HFF-Myc (cell line): ENCODE measurements at regions not wholly inside any gene's neighbourhood (a gene's known extent, or its start where the extent isn't known, plus 50 kb on each side); places are given as distances from the start of the nearest gene placed in this dataset.
"Not testable (repeated sequence)": the region's sequence is repeated elsewhere in the genome, so short reads cannot be mapped to it uniquely, and the experiment has no call there.

Experiments
- DNase-seq: peaks from one replicate; pipeline ENCODE4 v3.0.0-alpha.2; 2011; ENCODE audit warnings: low read depth; ENCODE audit errors: extremely low read depth
- H3K4me3 ChIP-seq: replicated peaks from 2 replicates; pipeline ENCODE4 v1.5.1; 2011; ENCODE audit warnings: low read depth, mild to moderate bottlenecking, control low read depth, low read length
- CTCF ChIP-seq: IDR thresholded peaks from 2 replicates; pipeline ENCODE4 v1.5.1; 2012; ENCODE audit warnings: mild to moderate bottlenecking, low read depth, low read length, control low read depth; ENCODE audit errors: missing control alignments

GRCh38 chr2:176935543-176936102, 277.0 kb upstream of the HNRNPA3 start:
- H3K4me3 ChIP-seq: no peak overlapping the region
- DNase-seq: no peak
- no peak for TF ChIP-seq CTCF

- no peak overlapping the region for H3K4me3 ChIP-seq
- no peak for DNase-seq
Measured at GRCh38 chr2:176936410-176936809, 276.2 kb upstream of the HNRNPA3 start.

GRCh38 chr2:176944998-176945397, 267.6 kb upstream of the HNRNPA3 start:
- no peak for TF ChIP-seq CTCF

More at GRCh38 chr2:176936410-176936809, 276.2 kb upstream of the HNRNPA3 start:
- TF ChIP-seq CTCF: no peak

GRCh38 chr2:176947754-176948153, 264.8 kb upstream of the HNRNPA3 start:
- DNase-seq: no peak
- no peak for TF ChIP-seq CTCF
- no peak overlapping the region for H3K4me3 ChIP-seq

More at GRCh38 chr2:176944998-176945397, 267.6 kb upstream of the HNRNPA3 start:
- no peak overlapping the region for H3K4me3 ChIP-seq
- no peak for DNase-seq

- DNase-seq, H3K4me3 ChIP-seq: not testable (repeated sequence)
Measured at GRCh38 chr2:176951218-176951617, 261.4 kb upstream of the HNRNPA3 start.

GRCh38 chr2:176956791-176957190, 255.8 kb upstream of the HNRNPA3 start:
- TF ChIP-seq CTCF: no peak
- no peak for DNase-seq
- no peak overlapping the region for H3K4me3 ChIP-seq

GRCh38 chr2:176959614-176960013, 253.0 kb upstream of the HNRNPA3 start:
- H3K4me3 ChIP-seq: no peak overlapping the region
- no peak for DNase-seq
- no peak for TF ChIP-seq CTCF
